T-cell (primary cell): ENCODE measurements at regions not wholly inside any gene's neighbourhood (a gene's known extent, or its start where the extent isn't known, plus 50 kb on each side); places are given as distances from the start of the nearest gene placed in this dataset.
"Not testable (repeated sequence)": the region's sequence is repeated elsewhere in the genome, so short reads cannot be mapped to it uniquely, and the experiment has no call there.

ENCODE experiments used
- ATAC-seq, 4 experiments: fragments of 200-7000 bp in 3 of 4; fragments of 150-1000 bp in 1 of 4; cut with Tn5 transposase; replicated peaks in 1 of 4; 1 replicate in 3 of 4; 2 replicates in 1 of 4; pipeline ENCODE4 v1.10.0; 2021; ENCODE audit warnings: moderate library complexity in 3 of 4, mild to moderate bottlenecking in 2 of 4, moderate number of reproducible peaks in 1 of 4
- CTCF ChIA-PET, 2 donors: fragments of 300-600 bp; sonication (Branson Sonifier 250); formaldehyde crosslinking; loops; one replicate each; lab custom pipeline; 2022; ENCODE audit warnings: antibody characterized with exemption in 2 of 2; lab: Charles Lee
- POLR2A ChIA-PET, 2 donors: fragments of 300-600 bp; sonication (Branson Sonifier 250); formaldehyde crosslinking; loops; one replicate each; lab custom pipeline; 2022; ENCODE audit warnings: antibody characterized with exemption in 2 of 2; lab: Charles Lee
- DNase-seq, 35 experiments: peaks; one replicate each; pipeline versions ENCODE4 v3.0.0 to v3.0.0-alpha.2; 2013 to 2023
- H3K27ac ChIP-seq: one replicate; pipeline ENCODE4 v1.5.1; 2013; ENCODE audit warnings: low read length
- H3K27me3 ChIP-seq, 2 experiments: replicated peaks in 1 of 2; 1 replicate in 1 of 2; 2 replicates in 1 of 2; pipeline versions ENCODE4 v1.6.1 to v1.7.0; 2013; ENCODE audit warnings: low read length in 1 of 2, mixed read lengths in 1 of 2; ENCODE audit not compliant: control insufficient read depth in 2 of 2, insufficient read depth in 2 of 2; ENCODE audit errors: extremely low read depth in 1 of 2
- H3K36me3 ChIP-seq, 2 donors: 1 replicate in 1 of 2; 2 replicates in 1 of 2; pipeline versions ENCODE4 v1.6.1 to v1.7.0; 2013; ENCODE audit warnings: low read length in 1 of 2; ENCODE audit not compliant: control insufficient read depth in 2 of 2, insufficient read depth in 1 of 2; ENCODE audit errors: extremely low read depth in 1 of 2
- H3K4me1 ChIP-seq, 2 experiments: 1 replicate in 1 of 2; 2 replicates in 1 of 2; pipeline versions ENCODE4 v1.6.1 to v1.7.0; 2013; ENCODE audit warnings: low read length in 2 of 2, mixed read lengths in 1 of 2; ENCODE audit not compliant: insufficient read depth in 2 of 2, control insufficient read depth in 1 of 2; ENCODE audit errors: extremely low read depth in 1 of 2
- H3K4me3 ChIP-seq, 2 donors: 1 replicate in 1 of 2; 2 replicates in 1 of 2; pipeline versions ENCODE4 v1.5.1 to v1.7.0; 2013; ENCODE audit warnings: mild to moderate bottlenecking in 2 of 2, low read length in 1 of 2, moderate library complexity in 1 of 2; ENCODE audit not compliant: control insufficient read depth in 1 of 2; ENCODE audit errors: extremely low read depth in 1 of 2
- H3K9me3 ChIP-seq: 2 replicates; pipeline ENCODE4 v1.7.0; 2013
- H3K27ac Mint-ChIP-seq, 2 donors: one replicate each; pipeline ENCODE4 v1.8.0; 2020 to 2021; ENCODE audit warnings: mild to moderate bottlenecking in 2 of 2, mixed read lengths in 2 of 2
- H3K27me3 Mint-ChIP-seq, 2 donors: one replicate each; pipeline ENCODE4 v1.8.0; 2021 to 2022; ENCODE audit warnings: mixed read lengths in 2 of 2
- H3K36me3 Mint-ChIP-seq: one replicate; pipeline ENCODE4 v1.8.0; 2021; ENCODE audit warnings: mixed read lengths
- H3K4me1 Mint-ChIP-seq, 3 donors: one replicate each; pipeline ENCODE4 v1.8.0; 2020 to 2022; ENCODE audit warnings: mixed read lengths in 3 of 3, mild to moderate bottlenecking in 1 of 3
- H3K4me3 Mint-ChIP-seq, 3 donors: one replicate each; pipeline ENCODE4 v1.8.0; 2020 to 2022; ENCODE audit warnings: mild to moderate bottlenecking in 3 of 3, mixed read lengths in 3 of 3, moderate library complexity in 3 of 3
- H3K9me3 Mint-ChIP-seq, 3 donors: one replicate each; pipeline ENCODE4 v1.8.0; 2020 to 2022; ENCODE audit warnings: mixed read lengths in 3 of 3
- WGBS: methylation state at CpG from one replicate; pipeline ENCODE4 v1.1.5; 2013; ENCODE audit warnings: missing lambda C conversion rate; ENCODE audit not compliant: insufficient coverage; 5-methylcytosine and 5-hydroxymethylcytosine counted together

GRCh38 chr12:86710109-86710508, 453.9 kb upstream of the MGAT4C start:
- no peaks in the 10 kb centered on the region for H3K36me3 ChIP-seq
- Mint-ChIP-seq H3K9me3 (peaks cover 11 to 15% (median 13%) of the 10 kb centered on the region in 3 donors), H3K27me3 (no peaks in the 10 kb centered on the region), H3K27ac (no peak overlapping the region), H3K4me3 (no peak overlapping the region), H3K36me3 (no peaks in the 10 kb centered on the region), H3K4me1 (no peaks in the 10 kb centered on the region)
- no peaks in the 10 kb centered on the region for H3K9me3 ChIP-seq
- POLR2A ChIA-PET = no interaction called here
- no peak overlapping the region for H3K4me3 ChIP-seq
- no peaks in the 10 kb centered on the region for H3K4me1 ChIP-seq
- CTCF ChIA-PET = no interaction called here
- no peak for DNase-seq
- no peaks in the 10 kb centered on the region for H3K27me3 ChIP-seq
- H3K27ac ChIP-seq = no peak overlapping the region
- no peak for ATAC-seq

- H3K36me3 ChIP-seq, POLR2A ChIA-PET, H3K27me3 Mint-ChIP-seq, CTCF ChIA-PET, H3K4me1 Mint-ChIP-seq, H3K9me3 ChIP-seq, H3K27me3 ChIP-seq, H3K4me1 ChIP-seq, DNase-seq, H3K27ac Mint-ChIP-seq, H3K36me3 Mint-ChIP-seq, H3K4me3 ChIP-seq, H3K27ac ChIP-seq, H3K4me3 Mint-ChIP-seq, ATAC-seq: not testable (repeated sequence)
- H3K9me3 Mint-ChIP-seq = peaks cover 13 to 15% (median 13%) of the 10 kb centered on the region in 3 donors
- no CpG with 5 or more reads among the region's 3 CpGs for WGBS
Observed at GRCh38 chr12:86709017-86709416, 452.8 kb upstream of the MGAT4C start.

- Histone ChIP-seq H3K27ac (no peak overlapping the region), H3K27me3 (no peaks in the 10 kb centered on the region), H3K9me3 (no peaks in the 10 kb centered on the region), H3K36me3 (no peaks in the 10 kb centered on the region), H3K4me1 (no peaks in the 10 kb centered on the region), H3K4me3 (no peak overlapping the region)
- WGBS = no CpG with 5 or more reads among the region's 2 CpGs
- POLR2A ChIA-PET = no interaction called here
- no peak for ATAC-seq
- H3K36me3 Mint-ChIP-seq = no peaks in the 10 kb centered on the region
- no peak overlapping the region for H3K27ac Mint-ChIP-seq
- no peak for DNase-seq
- H3K4me3 Mint-ChIP-seq = no peak overlapping the region
- CTCF ChIA-PET = no interaction called here
- no peaks in the 10 kb centered on the region for H3K27me3 Mint-ChIP-seq
- peaks cover 2 to 18% (median 15%) of the 10 kb centered on the region in 3 donors for H3K9me3 Mint-ChIP-seq
- H3K4me1 Mint-ChIP-seq = no peaks in the 10 kb centered on the region
Observed at GRCh38 chr12:86698641-86698980, 442.4 kb upstream of the MGAT4C start.

GRCh38 chr12:86697916-86698640, 441.9 kb upstream of the MGAT4C start:
- ChIA-PET POLR2A (no interaction called here), CTCF (no interaction called here)
- H3K36me3 ChIP-seq = no peaks in the 10 kb centered on the region
- H3K27me3 ChIP-seq = no peaks in the 10 kb centered on the region
- Mint-ChIP-seq H3K9me3 (peaks cover 2 to 15% (median 14%) of the 10 kb centered on the region in 3 donors), H3K27me3 (no peaks in the 10 kb centered on the region), H3K4me1 (no peaks in the 10 kb centered on the region), H3K36me3 (no peaks in the 10 kb centered on the region), H3K4me3 (no peak overlapping the region), H3K27ac (no peak overlapping the region)
- DNase-seq = no peak
- no CpG with 5 or more reads among the region's 2 CpGs for WGBS
- H3K4me1 ChIP-seq = no peaks in the 10 kb centered on the region
- no peaks in the 10 kb centered on the region for H3K9me3 ChIP-seq
- no peak overlapping the region for H3K27ac ChIP-seq
- no peak for ATAC-seq
- no peak overlapping the region for H3K4me3 ChIP-seq

- H3K27me3 Mint-ChIP-seq = no peaks in the 10 kb centered on the region
- no peak for DNase-seq
- H3K36me3 Mint-ChIP-seq = no peaks in the 10 kb centered on the region
- WGBS = 49% methylated on average over 3 of the region's 6 CpGs
- no peak for ATAC-seq
- Histone ChIP-seq H3K4me3 (no peak overlapping the region), H3K27me3 (no peaks in the 10 kb centered on the region), H3K9me3 (no peaks in the 10 kb centered on the region), H3K4me1 (no peaks in the 10 kb centered on the region), H3K36me3 (no peaks in the 10 kb centered on the region), H3K27ac (no peak overlapping the region)
- H3K4me1 Mint-ChIP-seq = no peaks in the 10 kb centered on the region
- H3K27ac Mint-ChIP-seq = no peak overlapping the region
- H3K4me3 Mint-ChIP-seq = no peak overlapping the region
- POLR2A ChIA-PET = no interaction called here
- peaks cover 8 to 33% (median 9%) of the 10 kb centered on the region in 3 donors for H3K9me3 Mint-ChIP-seq
- CTCF ChIA-PET = no interaction called here
Observed at GRCh38 chr12:86683568-86684304, 427.5 kb upstream of the MGAT4C start.

- no peaks in the 10 kb centered on the region for H3K4me1 Mint-ChIP-seq
- H3K27ac ChIP-seq = no peak overlapping the region
Observed at GRCh38 chr12:86681060-86681459, 424.9 kb upstream of the MGAT4C start.

More at GRCh38 chr12:86681060-86681459, 424.9 kb upstream of the MGAT4C start:
- WGBS = no CpG with 5 or more reads among the region's 1 CpG
- H3K9me3 ChIP-seq = no peaks in the 10 kb centered on the region
- Mint-ChIP-seq H3K36me3 (no peaks in the 10 kb centered on the region), H3K9me3 (peaks cover under 1 to 19% (median 2%) of the 10 kb centered on the region in 3 donors), H3K4me3 (no peak overlapping the region), H3K27ac (no peak overlapping the region), H3K27me3 (no peaks in the 10 kb centered on the region)
- no peak for ATAC-seq
- no peak overlapping the region for H3K4me3 ChIP-seq
- DNase-seq = no peak
- no peaks in the 10 kb centered on the region for H3K27me3 ChIP-seq
- POLR2A ChIA-PET = no interaction called here
- H3K4me1 ChIP-seq = no peaks in the 10 kb centered on the region
- H3K36me3 ChIP-seq = no peaks in the 10 kb centered on the region
- CTCF ChIA-PET = no interaction called here
